ENCODE measurements at regions not wholly inside any gene's neighbourhood (a gene's known extent, or its start where the extent isn't known, plus 50 kb on each side); places are given as distances from the start of the nearest gene placed in this dataset.

DNA sequence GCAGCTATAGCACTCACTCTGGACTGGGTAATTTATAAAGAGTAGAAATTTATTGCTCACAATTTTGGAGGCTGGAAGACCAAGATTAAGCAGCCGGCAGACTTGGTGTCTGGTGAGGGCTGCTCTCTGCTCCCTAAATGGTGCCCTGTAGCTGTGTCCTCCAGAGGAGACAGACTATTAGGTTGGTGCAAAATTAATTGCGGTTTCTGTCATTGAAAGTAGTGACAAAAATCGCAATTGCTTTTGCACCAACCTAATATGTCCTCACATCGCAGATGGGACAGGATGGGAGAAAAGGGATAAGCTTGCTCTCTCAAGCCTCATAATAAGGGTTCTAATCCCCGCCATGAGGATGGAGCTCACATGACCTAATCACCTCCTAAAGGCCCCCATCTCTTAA lies 258.1 kb upstream of the VCX3A start:
- TF ChIP-seq POLR2A (IDR thresholded peaks at IDR 0.05; ENCODE audit: low read depth, low read length) (no peak), POLR2AphosphoS5 (IDR thresholded peaks at IDR 0.05; ENCODE audit: low read depth, low read length) (no peak)
